ENCODE measurements at regions not wholly inside any gene's neighbourhood (a gene's known extent, or its start where the extent isn't known, plus 50 kb on each side); places are given as distances from the start of the nearest gene placed in this dataset.

DNA sequence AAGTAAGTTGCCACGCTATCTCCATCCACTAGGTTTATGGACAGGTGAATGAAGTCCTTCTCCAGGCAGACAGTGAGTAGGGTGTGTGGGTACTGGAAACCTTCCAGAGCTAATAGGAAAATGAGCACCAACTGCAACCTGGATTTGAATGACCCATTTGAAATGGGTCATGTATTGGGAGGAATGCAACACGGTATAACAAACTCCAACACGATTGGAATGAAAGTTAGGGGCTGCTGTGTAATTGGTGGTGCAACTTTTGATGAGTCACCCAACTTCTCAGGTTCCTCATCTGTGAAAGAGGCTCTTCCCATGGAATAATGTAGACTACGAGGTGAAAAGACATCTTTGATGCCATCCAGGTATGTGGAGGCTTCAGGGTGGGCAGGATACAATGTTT is 241.4 kb upstream of the PODXL start:
- TF ChIP-seq, protein P1, sequence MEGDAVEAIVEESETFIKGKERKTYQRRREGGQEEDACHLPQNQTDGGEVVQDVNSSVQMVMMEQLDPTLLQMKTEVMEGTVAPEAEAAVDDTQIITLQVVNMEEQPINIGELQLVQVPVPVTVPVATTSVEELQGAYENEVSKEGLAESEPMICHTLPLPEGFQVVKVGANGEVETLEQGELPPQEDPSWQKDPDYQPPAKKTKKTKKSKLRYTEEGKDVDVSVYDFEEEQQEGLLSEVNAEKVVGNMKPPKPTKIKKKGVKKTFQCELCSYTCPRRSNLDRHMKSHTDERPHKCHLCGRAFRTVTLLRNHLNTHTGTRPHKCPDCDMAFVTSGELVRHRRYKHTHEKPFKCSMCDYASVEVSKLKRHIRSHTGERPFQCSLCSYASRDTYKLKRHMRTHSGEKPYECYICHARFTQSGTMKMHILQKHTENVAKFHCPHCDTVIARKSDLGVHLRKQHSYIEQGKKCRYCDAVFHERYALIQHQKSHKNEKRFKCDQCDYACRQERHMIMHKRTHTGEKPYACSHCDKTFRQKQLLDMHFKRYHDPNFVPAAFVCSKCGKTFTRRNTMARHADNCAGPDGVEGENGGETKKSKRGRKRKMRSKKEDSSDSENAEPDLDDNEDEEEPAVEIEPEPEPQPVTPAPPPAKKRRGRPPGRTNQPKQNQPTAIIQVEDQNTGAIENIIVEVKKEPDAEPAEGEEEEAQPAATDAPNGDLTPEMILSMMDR (IDR thresholded peaks at IDR 0.05), result no peak
- TF ChIP-seq POLR2A (IDR thresholded peaks at IDR 0.05), result no peak

All from body of pancreas (tissue), 4 donors.